HG03025 (cell line): ENCODE measurements at regions not wholly inside any gene's neighbourhood (a gene's known extent, or its start where the extent isn't known, plus 50 kb on each side); places are given as distances from the start of the nearest gene placed in this dataset.
"Not testable (repeated sequence)": the region's sequence is repeated elsewhere in the genome, so short reads cannot be mapped to it uniquely, and the experiment has no call there.

Experiments used
- ATAC-seq: cut with Tn5 transposase; IDR thresholded peaks from one replicate; pipeline ENCODE4 v1.9.1; 2021; ENCODE audit warnings: mild to moderate bottlenecking, moderate library complexity; ENCODE audit not compliant: unreplicated experiment, low FRiP score

DNA sequence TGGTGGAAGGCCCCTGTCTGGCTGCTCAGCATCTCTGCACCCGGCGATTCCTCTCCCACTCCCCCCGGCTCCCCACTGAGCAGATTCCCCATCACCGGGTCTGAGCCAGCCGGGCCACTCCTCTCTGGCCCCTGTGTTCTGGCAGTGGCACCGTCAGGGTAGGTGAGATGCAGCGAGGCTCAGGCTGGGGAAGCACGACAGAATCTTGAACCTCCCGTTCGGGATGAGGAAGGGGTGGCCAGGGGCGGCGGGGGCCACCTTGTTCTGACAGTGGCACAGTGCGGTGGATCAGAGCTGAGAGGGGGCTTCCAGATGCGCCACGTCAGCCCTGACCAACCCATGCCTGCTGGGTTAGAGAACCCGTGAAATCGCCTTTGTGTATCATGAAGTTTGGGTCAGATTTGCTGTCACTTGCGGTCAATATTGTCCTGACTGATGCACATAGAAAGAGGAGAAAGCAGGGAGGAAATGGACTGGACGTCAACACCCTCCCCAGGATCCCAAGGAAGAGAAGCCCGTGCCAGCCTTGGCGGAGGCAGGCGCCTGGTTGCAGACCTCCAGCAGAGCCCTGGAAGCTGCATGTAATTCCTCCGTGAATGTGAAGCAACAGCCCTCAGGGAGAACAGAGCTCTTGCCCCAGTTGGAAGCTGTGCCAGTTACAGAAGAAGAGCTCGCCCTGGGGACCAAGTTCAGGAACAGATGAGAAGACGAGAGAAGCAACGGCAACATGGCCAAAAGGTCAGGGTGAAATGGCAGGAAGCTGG lies 137.1 kb upstream of the SFSWAP start:
- ATAC-seq, result no peak

DNA sequence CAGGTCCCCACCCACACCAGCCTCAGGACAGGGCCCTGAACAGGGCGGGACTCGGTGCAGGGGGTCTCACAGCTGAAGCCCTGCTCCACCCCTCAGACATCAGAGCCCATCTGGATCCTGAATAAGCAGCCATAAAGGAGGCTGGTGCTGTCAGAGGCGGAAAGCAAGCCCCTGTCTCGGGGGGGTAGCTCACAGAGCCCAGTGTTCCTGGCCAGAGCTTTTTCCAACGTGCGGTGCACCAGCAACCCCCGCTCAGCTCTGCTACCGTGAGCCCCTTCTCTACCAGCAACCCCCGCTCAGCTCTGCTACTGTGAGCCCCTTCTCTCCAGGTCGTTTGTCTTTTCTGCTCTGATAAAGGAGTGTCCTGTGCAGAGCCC lies 136.5 kb upstream of the SFSWAP start:
- ATAC-seq, result no peak

DNA sequence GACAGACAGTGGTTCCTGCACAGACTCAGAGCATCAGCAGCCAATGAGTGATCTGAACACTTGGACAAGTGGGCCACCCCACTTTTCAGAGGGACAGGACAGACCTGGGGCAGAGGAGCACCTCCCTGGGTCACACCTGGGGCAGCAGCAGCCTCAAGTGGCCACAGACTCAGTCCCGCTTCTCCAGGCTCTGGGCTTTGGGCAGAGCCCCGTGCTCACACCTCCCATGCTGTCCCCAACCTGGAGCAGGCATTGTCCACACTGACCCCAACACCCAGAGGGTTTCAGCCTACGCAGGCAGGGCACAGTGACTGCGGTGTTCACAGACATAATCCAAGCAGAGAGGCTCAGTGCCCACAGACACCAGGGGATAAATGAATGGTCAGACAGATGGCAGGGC lies 135.5 kb upstream of the SFSWAP start:
- ATAC-seq, result no peak

DNA sequence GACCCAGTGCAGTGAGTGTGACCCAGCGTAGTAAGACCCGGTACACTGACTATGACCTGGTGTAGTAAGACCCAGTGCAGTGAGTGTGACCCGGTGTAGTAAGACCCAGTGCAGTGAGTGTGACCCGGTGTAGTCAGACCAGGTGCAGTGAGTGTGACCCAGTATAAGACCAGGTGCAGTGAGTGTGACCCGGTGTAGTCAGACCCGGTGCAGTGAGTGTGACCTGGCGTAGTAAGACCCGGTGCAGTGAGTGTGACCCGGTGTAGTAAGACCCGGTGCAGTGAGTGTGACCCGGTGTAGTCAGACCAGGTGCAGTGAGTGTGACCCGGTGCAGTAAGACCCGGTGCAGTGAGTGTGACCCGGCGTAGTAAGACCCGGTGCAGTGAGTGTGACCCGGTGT lies 134.2 kb upstream of the SFSWAP start:
- ATAC-seq, result not testable (repeated sequence)

DNA sequence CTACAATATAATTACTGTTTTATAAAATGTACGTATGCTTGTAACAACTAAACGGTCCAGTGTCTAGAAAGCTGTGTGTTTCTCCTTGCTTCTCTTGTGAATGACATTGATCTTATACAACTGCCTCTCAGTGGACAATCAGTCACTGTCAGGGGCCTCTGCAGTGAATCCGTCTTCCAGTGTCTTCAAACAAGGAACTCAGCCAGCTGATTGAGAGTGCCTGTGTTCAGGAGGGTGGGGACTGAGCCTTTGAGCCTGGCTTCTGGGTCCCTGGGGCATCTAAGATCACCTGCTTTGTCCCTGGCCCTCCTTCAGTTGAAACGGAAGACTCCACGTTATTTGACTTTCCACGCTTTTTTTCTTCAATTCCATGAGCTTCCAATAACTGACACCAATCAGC lies 133.1 kb upstream of the SFSWAP start:
- ATAC-seq, result no peak

DNA sequence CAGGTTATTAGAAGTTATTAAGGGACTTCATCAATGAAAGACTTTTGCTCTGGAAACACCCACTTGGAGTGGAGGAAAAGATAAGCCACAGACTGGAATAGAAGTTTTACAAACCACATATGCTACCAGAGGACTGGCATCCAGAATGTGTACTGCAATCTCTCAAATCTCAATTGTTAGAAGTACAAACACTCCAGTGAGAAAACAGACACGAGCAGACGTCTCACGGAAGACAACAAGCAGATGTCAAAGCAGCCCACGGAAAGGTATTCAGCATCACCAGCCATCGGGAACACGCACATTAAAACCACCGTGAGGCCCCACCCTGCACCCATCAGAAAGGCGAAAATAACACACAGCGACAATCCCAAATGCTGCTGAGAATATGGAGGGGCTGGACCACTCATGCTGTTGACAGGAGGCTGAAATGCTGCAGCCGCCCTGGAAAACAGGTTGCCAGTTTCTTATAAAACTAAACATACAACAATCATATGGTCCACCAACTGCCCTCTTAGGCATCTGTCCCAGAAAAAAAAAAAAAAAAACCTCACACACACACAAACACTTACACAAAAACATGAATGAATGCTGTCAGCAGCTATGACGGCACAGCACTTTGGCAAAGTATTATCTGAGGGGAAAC lies 131.9 kb upstream of the SFSWAP start:
- ATAC-seq, result no peak

DNA sequence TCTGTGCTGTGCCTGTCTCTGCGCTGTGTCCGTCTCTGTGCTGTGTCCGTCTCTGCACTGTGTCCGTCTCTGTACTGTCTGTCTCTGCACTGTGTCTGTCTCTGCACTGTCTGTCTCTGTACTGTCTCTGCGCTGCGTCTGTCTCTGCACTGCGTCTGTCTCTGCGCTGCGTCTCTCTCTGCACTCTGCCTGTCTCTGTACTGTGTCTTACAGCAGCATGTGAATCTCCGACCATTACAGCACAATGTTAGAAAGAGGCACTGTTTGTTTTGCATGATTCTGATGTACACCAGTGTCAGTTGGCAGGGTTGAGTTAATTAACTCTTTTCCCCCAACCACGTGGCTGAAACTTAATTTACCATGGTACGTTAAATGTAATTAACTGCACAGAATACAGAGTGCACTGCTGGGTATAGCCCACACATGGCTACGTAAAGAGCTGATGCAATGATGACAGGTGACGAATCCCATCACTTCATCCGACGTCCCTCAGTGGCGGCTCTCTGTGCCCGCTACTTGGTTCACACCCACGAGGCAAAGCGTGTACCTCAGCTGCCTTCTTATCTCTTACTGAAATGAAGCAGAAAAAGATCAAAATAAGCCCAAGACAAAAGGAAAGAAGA lies 127.7 kb upstream of the SFSWAP start:
- ATAC-seq, result no peak

DNA sequence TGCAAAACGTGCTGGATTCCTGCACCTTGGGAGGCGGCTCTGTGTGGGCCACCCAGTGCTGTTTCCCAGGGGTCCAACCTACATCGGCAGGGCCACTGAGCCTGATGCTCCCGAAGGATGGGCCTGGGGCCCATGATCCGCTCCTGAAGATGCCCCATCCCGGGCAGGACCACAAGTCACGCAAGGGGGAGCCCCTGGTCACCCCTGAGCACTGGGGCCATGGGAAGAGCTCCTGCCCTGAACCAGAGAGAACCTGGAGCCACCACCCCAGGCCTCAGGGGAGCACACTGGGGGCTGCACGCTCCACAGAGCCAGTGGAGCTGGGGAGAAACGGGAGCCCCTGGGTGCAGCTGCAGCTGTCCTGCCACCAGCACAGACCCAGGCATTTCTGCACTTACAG lies 124.6 kb upstream of the SFSWAP start:
- no peak for ATAC-seq

DNA sequence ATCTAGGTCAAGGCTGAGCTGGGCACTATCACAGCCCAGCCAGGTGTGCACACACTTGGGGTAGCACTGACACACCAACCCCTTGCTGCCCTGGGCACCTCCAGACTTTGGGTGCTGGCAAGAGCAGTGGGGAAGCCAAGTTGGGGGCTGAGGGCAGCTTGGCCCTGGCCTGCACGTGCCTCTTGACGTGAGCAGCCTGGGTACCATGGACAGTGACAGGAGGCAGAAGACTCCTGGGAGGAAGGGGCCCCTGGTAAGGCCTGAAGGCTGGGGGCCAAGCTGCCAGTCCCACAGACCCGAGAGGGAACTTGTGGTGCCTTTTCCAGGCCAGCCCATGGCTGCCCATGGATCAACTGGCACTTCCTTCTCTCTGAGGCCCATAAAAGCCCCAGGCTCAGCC lies 124.1 kb upstream of the SFSWAP start:
- no peak for ATAC-seq

DNA sequence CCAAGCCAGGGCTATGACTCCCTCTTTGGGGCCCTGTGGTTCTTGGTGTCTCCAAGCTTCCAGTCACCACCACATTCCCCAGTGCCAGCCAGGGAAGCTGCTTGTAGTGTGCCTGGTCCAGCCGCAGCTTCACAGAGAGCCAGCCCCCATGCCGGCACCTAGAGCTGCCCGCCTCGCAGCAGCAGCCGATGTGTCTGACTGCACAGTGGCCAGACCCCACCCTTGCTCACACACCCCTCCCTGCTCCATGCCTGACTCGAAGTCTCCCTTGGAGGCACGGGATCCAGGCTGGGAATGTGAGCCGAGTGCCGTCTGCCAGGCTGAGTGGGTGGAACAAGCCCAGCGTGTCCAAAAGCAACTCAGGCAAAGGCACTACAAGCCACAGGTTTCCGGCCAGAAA lies 123.3 kb upstream of the SFSWAP start:
- no peak for ATAC-seq

DNA sequence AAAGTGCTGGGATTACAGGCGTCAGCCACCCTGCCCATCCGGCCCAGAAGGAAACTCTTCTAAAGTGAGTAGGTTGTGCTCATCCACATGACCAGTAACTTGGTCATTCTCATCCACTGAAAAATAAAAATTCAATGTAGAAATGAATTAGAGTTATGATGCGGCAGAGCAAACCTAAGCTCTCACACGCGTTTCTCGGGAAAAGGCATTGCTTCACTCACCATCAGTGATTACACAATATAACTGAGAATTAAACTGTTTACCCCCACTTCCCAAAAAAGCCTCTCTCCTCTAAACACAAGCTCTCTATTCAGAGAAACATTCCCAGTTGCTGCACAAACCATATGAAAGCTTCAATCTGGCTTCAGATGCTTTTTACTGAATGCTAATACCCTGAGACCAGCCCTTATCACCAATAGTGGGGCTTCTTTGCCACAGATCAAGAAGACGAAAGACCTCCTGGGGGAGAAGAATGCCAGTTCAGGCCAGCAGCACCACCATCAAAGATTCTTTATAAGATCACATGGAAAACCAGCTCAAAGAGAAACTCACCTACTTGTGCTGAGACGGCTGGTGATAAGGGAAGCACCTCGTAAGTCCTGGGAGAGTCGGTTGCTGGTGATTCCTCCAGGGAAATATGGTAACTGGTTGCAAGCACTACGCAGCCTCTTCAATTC lies 121.5 kb upstream of the SFSWAP start:
- ATAC-seq, result no peak

DNA sequence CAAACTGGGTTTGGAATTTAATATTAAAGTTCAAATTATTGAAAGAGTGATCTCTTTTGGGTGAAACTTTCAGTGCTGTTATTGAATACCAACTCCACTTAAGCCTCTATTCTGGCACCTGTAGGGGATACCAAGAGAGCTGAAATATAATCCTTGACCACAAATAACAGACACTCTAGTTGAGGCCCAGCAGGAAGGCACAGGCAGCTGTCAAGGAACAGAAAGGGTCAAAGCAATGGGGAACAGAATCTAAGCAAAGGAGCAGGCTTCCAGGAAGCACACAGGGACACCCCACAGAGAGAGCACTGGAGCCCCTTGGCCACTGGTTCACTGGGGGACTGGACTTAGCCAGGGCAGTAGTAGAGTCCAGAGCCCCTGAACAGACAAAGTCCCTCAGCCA lies 120.9 kb upstream of the SFSWAP start:
- no peak for ATAC-seq

DNA sequence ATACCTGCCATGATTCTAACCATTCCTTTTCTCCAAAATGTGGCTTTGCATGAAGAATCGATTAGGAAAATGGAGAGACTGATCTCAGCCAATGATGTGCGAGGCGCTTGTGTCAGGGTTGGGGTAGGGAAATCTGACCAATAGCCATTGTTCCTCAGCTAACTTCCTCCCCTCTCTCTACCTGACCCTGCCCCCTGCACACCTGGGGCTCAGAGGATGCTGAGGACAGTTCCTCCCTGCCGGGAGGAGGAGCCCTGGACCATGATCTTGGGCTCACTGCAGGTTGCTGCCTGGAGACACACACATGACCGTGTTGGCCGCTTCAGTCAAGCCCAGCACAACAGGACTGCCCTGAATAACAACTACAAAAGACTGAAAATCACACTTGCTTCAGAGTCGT lies 119.8 kb upstream of the SFSWAP start:
- ATAC-seq, result no peak

DNA sequence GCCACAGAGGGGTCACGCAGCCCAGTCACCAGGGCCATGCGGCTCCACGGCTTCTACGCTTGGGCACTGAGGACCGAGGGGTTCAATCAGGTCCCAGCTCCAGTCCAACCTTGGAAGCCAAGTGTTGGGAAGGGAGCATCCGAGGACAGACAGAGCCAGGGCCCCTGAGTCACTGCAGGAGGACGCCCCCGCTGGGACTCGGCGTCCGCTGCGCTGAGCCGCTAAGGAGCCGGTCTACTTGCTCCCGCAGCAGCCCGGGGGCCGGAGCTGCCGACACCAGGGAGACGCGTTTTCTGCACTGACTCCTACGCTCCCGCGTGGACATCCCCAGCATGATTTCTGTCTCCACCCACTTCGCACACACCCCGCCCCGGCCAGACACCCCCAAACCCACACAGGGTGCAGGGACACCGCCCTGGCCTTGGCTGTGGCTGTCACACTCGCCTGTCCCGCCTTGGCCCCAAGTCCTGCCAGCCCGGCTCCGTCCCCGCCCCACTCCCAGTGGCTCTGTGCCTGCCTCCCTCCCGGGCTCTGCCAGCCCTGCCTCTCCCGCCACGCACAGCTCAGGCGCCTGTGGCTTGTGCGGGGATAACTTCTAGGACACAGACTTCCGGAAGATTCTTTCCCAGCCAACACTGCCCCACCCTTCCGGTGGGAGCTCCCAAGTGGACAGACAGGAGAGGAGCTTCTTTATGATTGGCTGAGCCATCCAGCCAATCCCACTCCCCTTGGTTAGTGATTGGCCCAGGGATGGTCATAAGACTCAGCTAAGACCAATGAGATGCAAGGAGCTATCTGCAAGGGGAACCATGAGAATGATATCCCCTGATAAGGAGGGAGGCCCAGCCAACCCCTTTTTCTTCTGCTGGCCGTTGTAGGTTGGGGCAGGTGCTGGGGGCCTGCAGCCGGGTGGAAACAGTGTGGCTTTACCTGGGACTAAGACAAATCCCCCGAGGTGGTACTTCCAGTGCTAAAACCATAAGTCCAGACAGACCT lies 118.9 kb upstream of the SFSWAP start:
- ATAC-seq, result no peak

DNA sequence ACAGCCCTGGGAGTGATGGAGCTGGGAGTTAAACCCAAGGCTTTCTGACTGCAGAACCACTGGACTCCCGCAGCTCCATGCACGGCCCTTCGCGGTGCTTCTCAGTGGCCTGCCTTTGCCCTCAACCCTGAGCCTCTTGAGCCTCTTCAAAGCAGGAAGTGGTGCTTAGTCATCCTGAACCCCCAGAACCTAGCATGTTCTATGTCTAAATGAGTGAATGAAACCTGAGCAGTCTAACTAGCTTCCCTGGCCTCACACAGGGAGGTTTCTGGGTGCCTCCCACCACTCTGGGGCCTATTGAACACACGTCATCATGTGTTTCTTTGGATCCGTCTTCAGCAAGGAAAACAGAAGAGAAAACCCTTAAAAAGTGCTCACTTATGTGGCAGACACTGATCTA lies 117.9 kb upstream of the SFSWAP start:
- peak; percentile 95 for ATAC-seq

DNA sequence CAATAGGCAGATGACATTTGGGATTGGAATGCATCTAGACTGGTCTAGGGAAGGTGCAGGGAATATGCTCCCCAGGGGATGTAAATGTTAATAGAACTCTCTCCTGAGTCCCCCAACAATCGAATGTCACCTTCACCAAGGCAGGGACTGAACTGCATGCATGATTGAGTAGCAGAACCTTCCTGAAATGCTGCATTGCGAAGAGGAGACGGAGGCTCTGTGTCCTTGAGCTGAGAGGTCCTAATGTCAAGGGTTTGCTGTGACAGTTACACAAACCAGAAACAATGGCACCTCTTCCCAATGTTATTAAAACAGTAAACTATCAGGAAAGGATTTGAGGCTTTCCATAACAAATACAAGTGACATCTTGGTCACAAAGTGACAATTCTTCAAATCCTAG lies 117.5 kb upstream of the SFSWAP start:
- no peak for ATAC-seq

DNA sequence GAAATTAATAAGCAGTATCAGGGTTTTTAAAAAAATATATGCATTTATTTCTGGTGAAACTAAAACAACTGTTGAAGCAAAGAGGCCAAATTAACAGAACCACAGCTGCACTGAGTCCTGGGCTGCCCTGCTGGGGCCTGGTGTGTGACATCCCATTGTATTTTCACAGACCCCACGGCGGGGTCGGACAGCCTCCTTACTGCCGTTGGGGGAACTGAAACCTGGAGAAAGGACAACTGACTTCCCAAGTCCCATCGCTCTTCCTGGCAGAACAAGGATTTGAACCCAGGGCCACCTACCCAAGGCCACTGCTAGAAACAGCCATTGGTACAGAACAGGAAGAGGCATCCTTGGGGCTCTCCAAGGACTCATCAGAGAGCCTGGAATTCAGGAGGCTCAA lies 114.8 kb upstream of the SFSWAP start:
- no peak for ATAC-seq

DNA sequence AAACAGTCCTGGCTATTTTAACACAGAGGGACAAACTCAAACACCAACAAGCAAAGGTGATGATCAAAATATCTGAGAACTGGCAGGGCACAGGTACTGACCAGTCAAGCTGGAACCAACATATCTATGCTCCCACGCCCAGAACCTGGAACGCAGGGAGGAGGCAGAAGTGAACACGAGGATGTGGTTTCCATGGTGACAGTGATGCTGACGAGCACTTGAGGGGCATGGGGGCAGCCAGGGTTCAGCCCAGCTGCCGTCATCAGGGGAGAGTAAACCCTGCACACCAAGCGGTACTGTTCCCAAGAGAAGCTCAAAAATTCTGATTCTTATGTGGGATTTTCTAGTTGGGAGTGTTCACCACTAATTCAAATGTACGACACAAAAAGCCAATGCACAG lies 113.6 kb upstream of the SFSWAP start:
- ATAC-seq, result no peak

DNA sequence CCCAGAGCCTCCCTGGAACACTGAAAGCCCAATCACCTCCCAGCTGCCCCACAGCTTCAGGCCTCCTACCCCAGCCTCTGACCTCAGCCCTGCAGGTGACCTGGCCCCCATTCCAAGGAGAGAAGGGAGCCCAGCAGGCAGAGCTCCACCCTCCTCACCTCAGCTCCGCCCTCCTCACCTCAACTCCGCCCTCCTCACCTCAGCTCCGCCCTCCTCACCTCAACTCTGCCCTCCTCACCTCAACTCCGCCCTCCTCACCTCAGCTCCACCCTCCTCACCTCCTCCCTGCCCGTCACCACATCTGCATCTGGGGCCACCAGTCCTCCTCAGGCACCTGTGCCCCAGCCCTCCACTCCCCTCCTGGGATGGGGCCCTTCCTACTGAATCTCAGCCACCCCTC lies 112.2 kb upstream of the SFSWAP start:
- no peak for ATAC-seq
